ENCODE measurements at regions not wholly inside any gene's neighbourhood (a gene's known extent, or its start where the extent isn't known, plus 50 kb on each side); places are given as distances from the start of the nearest gene placed in this dataset.

GRCh38 chr6:98117068-98117467 is 717.3 kb upstream of the POU3F2 start:
- intact Hi-C loops (cut with micrococcal nuclease), result no loop called here

GRCh38 chr6:98118397-98119045 is 715.9 kb upstream of the POU3F2 start:
- intact Hi-C loops (cut with micrococcal nuclease), result no loop called here

- intact Hi-C loops (cut with micrococcal nuclease), result no loop called here
Observed at GRCh38 chr6:98124171-98124570, 710.2 kb upstream of the POU3F2 start.

- intact Hi-C loops (cut with micrococcal nuclease), result no loop called here
Observed at GRCh38 chr6:98131290-98131990, 702.9 kb upstream of the POU3F2 start.

- intact Hi-C loops (cut with micrococcal nuclease), result no loop called here
Observed at GRCh38 chr6:98136333-98136732, 698.0 kb upstream of the POU3F2 start.

GRCh38 chr6:98137391-98137790 is 697.0 kb upstream of the POU3F2 start:
- intact Hi-C loops (cut with micrococcal nuclease), result no loop called here

GRCh38 chr6:98142839-98143238 is 691.5 kb upstream of the POU3F2 start:
- intact Hi-C loops (cut with micrococcal nuclease), result no loop called here

- intact Hi-C loops (cut with micrococcal nuclease), result no loop called here
Observed at GRCh38 chr6:98146656-98147055, 687.7 kb upstream of the POU3F2 start.

GRCh38 chr6:98156580-98156979 is 677.8 kb upstream of the POU3F2 start:
- intact Hi-C loops (cut with micrococcal nuclease), result no loop called here

GRCh38 chr6:98179606-98180005 is 654.8 kb upstream of the POU3F2 start:
- intact Hi-C loops (cut with micrococcal nuclease), result no loop called here

GRCh38 chr6:98200084-98200483 is 634.3 kb upstream of the POU3F2 start:
- intact Hi-C loops (cut with micrococcal nuclease), result no loop called here

- intact Hi-C loops (cut with micrococcal nuclease), result no loop called here
Observed at GRCh38 chr6:98203170-98203806, 631.1 kb upstream of the POU3F2 start.

GRCh38 chr6:98212468-98212867 is 621.9 kb upstream of the POU3F2 start:
- intact Hi-C loops (cut with micrococcal nuclease), result no loop called here

GRCh38 chr6:98215531-98215930 is 618.8 kb upstream of the POU3F2 start:
- intact Hi-C loops (cut with micrococcal nuclease), result no loop called here

GRCh38 chr6:98230250-98230649 is 604.1 kb upstream of the POU3F2 start:
- intact Hi-C loops (cut with micrococcal nuclease), result no loop called here

- intact Hi-C loops (cut with micrococcal nuclease), result no loop called here
Observed at GRCh38 chr6:98239057-98239456, 595.3 kb upstream of the POU3F2 start.

- intact Hi-C loops (cut with micrococcal nuclease), result no loop called here
Observed at GRCh38 chr6:98241630-98242029, 592.7 kb upstream of the POU3F2 start.

GRCh38 chr6:98254624-98255023 is 579.8 kb upstream of the POU3F2 start:
- intact Hi-C loops (cut with micrococcal nuclease), result no loop called here

GRCh38 chr6:98260382-98260781 is 574.0 kb upstream of the POU3F2 start:
- intact Hi-C loops (cut with micrococcal nuclease), result no loop called here

- intact Hi-C loops (cut with micrococcal nuclease), result no loop called here
Observed at GRCh38 chr6:98272060-98272459, 562.3 kb upstream of the POU3F2 start.

- intact Hi-C loops (cut with micrococcal nuclease), result no loop called here
Observed at GRCh38 chr6:98274691-98275090, 559.7 kb upstream of the POU3F2 start.

- intact Hi-C loops (cut with micrococcal nuclease), result no loop called here
Observed at GRCh38 chr6:98280492-98280891, 553.9 kb upstream of the POU3F2 start.

GRCh38 chr6:98286620-98287019 is 547.8 kb upstream of the POU3F2 start:
- intact Hi-C loops (cut with micrococcal nuclease), result no loop called here

All from T-helper 2 cell treated with Interferon-gamma antibody and Interleukin-4, amounts not matched to agents 100 ng/mL and 5 ng/mL, for 36 hours (primary cell).